Stimulated activated CD4-positive, alpha-beta T cell treated with anti-CD3 and anti-CD28 coated beads, Interleukin-15, amount 100 ng/mL, for 24 hours (primary cell): ENCODE measurements at regions not wholly inside any gene's neighbourhood (a gene's known extent, or its start where the extent isn't known, plus 50 kb on each side); places are given as distances from the start of the nearest gene placed in this dataset.
A peak's percentile ranks its signal among the peaks of the same experiment; 100 is the strongest.

ENCODE experiments used
- DNase-seq: peaks from one replicate; pipeline ENCODE4 v3.0.0-alpha.2; 2020

- no peak for DNase-seq
Observed at GRCh38 chr13:39941911-39942551, 286.6 kb downstream of the COG6 start.

GRCh38 chr13:39942552-39943273, 287.3 kb downstream of the COG6 start:
- DNase-seq: peak; percentile 83

- DNase-seq: no peak
Observed at GRCh38 chr13:39943711-39944110, 288.2 kb downstream of the COG6 start.

- no peak for DNase-seq
Observed at GRCh38 chr13:39945226-39945625, 289.8 kb downstream of the COG6 start.

GRCh38 chr13:39946769-39947168, 291.3 kb downstream of the COG6 start:
- DNase-seq: no peak

- no peak for DNase-seq
Observed at GRCh38 chr13:39951301-39951700, 295.8 kb downstream of the COG6 start.

- no peak for DNase-seq
Observed at GRCh38 chr13:39952249-39953233, 297.1 kb downstream of the COG6 start.

GRCh38 chr13:39954476-39954875, 299.0 kb downstream of the COG6 start:
- DNase-seq: no peak

GRCh38 chr13:39955560-39955959, 300.1 kb downstream of the COG6 start:
- no peak for DNase-seq

- peak; percentile 52 for DNase-seq
Observed at GRCh38 chr13:39956036-39956435, 300.6 kb downstream of the COG6 start.

- no peak for DNase-seq
Observed at GRCh38 chr13:39957868-39958677, 302.6 kb downstream of the COG6 start.

- DNase-seq: no peak
Observed at GRCh38 chr13:39959497-39960144, 304.2 kb downstream of the COG6 start.

GRCh38 chr13:39960191-39960590, 304.7 kb downstream of the COG6 start:
- DNase-seq: no peak

GRCh38 chr13:39961036-39961435, 305.6 kb downstream of the COG6 start:
- no peak for DNase-seq

GRCh38 chr13:39963612-39964011, 308.1 kb downstream of the COG6 start:
- no peak for DNase-seq

GRCh38 chr13:39965309-39965708, 309.8 kb downstream of the COG6 start:
- no peak for DNase-seq

GRCh38 chr13:39967199-39967959, 311.9 kb downstream of the COG6 start:
- no peak for DNase-seq

GRCh38 chr13:39968646-39969475, 313.4 kb downstream of the COG6 start:
- no peak for DNase-seq

- DNase-seq: no peak
Observed at GRCh38 chr13:39970177-39970846, 314.9 kb downstream of the COG6 start.

GRCh38 chr13:39971526-39971925, 316.1 kb downstream of the COG6 start:
- DNase-seq: no peak
